ENCODE measurements at regions not wholly inside any gene's neighbourhood (a gene's known extent, or its start where the extent isn't known, plus 50 kb on each side); places are given as distances from the start of the nearest gene placed in this dataset.

DNA sequence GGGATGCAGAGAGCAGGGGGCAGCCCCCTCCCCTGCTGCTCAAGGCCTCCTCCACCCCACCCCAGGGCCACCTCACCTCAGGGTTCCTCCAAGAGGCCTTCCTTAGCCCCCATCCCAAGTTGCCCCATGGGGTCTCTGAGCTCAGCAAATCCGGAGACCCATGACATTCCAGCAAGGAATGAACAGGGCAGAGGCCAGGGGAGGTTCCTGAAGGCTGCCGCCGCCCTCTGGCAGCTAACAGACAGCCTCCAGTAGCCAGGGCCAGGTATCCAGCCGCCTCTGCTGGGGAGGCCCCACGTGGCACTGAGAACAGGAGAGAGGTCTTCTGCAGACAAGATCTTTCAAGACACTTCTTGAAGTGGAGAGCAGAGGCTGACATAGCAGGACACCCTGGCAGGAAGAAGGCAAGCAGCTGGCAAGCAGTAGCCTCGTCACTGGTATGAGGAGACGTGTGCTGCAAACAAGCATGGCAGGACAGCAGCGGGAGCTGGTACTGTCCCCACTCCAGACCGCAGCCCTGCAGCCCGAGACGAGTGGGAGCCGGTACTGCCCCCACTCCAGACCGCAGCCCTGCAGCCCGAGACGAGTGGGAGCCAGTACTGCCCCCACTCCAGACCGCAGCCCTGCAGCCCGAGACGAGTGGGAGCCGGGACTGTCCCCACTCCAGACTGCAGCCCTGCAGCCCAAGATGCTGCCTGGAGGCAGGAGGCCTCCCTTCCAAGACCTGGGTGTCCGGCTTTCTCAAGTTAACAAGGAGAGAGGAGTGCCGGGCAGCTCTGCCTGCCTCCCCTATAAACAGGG is 190.6 kb downstream of the IGLL1 start:
- Histone ChIP-seq H3K9me2 (ENCODE audit: low read depth, low read length) (no peaks in the 10 kb centered on the region), H3F3A (ENCODE audit: insufficient read depth, low read length) (no peaks in the 10 kb centered on the region), H3K4me1 (ENCODE audit: insufficient read depth, low read length, severe bottlenecking) (no peaks in the 10 kb centered on the region), H4K20me1 (ENCODE audit: insufficient read depth, low read length) (no peaks in the 10 kb centered on the region), H3K36me3 (ENCODE audit: insufficient read depth, low read length) (no peaks in the 10 kb centered on the region), H3K9ac (ENCODE audit: low read length) (no peak overlapping the region), H3K4me2 (ENCODE audit: low read length) (no peak overlapping the region), H2AFZ (ENCODE audit: low read length) (no peak overlapping the region), H3K4me3 (ENCODE audit: low read depth, low read length, poor library complexity, severe bottlenecking) (no peak overlapping the region), H3K27me3 (ENCODE audit: insufficient read depth, low read length) (no peaks in the 10 kb centered on the region), H3K79me2 (ENCODE audit: insufficient read depth, low read length) (no peaks in the 10 kb centered on the region), H3K9me3 (ENCODE audit: low read length) (no peaks in the 10 kb centered on the region), H3K27ac (ENCODE audit: low read depth, low read length, poor library complexity, severe bottlenecking) (no peak overlapping the region)
- TF ChIP-seq, protein P1, sequence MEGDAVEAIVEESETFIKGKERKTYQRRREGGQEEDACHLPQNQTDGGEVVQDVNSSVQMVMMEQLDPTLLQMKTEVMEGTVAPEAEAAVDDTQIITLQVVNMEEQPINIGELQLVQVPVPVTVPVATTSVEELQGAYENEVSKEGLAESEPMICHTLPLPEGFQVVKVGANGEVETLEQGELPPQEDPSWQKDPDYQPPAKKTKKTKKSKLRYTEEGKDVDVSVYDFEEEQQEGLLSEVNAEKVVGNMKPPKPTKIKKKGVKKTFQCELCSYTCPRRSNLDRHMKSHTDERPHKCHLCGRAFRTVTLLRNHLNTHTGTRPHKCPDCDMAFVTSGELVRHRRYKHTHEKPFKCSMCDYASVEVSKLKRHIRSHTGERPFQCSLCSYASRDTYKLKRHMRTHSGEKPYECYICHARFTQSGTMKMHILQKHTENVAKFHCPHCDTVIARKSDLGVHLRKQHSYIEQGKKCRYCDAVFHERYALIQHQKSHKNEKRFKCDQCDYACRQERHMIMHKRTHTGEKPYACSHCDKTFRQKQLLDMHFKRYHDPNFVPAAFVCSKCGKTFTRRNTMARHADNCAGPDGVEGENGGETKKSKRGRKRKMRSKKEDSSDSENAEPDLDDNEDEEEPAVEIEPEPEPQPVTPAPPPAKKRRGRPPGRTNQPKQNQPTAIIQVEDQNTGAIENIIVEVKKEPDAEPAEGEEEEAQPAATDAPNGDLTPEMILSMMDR (IDR thresholded peaks at IDR 0.05; ENCODE audit: low read length): no peak
- TF ChIP-seq EZH2 (IDR thresholded peaks at IDR 0.05; ENCODE audit: borderline replicate concordance, low read length): no peak

DNA sequence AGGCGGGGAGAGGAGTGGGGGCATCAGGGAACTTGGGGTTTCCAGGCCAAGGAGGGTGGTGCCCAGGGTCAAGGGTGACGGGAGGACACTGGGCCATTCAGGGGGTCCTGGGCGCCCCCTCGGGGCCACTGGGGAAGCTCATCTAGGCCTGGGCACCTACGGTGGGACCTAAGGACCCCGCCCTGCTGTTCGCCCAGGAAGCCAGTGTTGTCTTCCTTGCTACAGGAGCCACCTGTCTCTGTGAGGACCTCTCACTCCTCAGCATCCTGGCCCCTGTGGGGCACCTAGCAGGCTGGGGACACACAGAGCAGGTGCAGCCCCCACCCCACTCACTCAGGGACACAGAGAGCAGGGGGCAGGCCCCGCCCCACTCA is 191.6 kb downstream of the IGLL1 start:
- H3K4me1 ChIP-seq (ENCODE audit: insufficient read depth, low read length, severe bottlenecking): no peaks in the 10 kb centered on the region
- no peaks in the 10 kb centered on the region for H4K20me1 ChIP-seq (ENCODE audit: insufficient read depth, low read length)
- no peaks in the 10 kb centered on the region for H3K36me3 ChIP-seq (ENCODE audit: insufficient read depth, low read length)
- TF ChIP-seq, protein P1 (IDR thresholded peaks at IDR 0.05; ENCODE audit: low read length): no peak
- no peak for TF ChIP-seq EZH2 (IDR thresholded peaks at IDR 0.05; ENCODE audit: borderline replicate concordance, low read length)
- H3K9me2 ChIP-seq (ENCODE audit: low read depth, low read length): no peaks in the 10 kb centered on the region
- H3K27me3 ChIP-seq (ENCODE audit: insufficient read depth, low read length): no peaks in the 10 kb centered on the region
- no peak overlapping the region for H3K4me3 ChIP-seq (ENCODE audit: low read depth, low read length, poor library complexity, severe bottlenecking)
- no peak overlapping the region for H3K9ac ChIP-seq (ENCODE audit: low read length)
- H3K27ac ChIP-seq (ENCODE audit: low read depth, low read length, poor library complexity, severe bottlenecking): no peak overlapping the region
- no peaks in the 10 kb centered on the region for H3K9me3 ChIP-seq (ENCODE audit: low read length)
- no peak overlapping the region for H2AFZ ChIP-seq (ENCODE audit: low read length)
- no peaks in the 10 kb centered on the region for H3K79me2 ChIP-seq (ENCODE audit: insufficient read depth, low read length)
- H3K4me2 ChIP-seq (ENCODE audit: low read length): no peak overlapping the region
- H3F3A ChIP-seq (ENCODE audit: insufficient read depth, low read length): no peaks in the 10 kb centered on the region

DNA sequence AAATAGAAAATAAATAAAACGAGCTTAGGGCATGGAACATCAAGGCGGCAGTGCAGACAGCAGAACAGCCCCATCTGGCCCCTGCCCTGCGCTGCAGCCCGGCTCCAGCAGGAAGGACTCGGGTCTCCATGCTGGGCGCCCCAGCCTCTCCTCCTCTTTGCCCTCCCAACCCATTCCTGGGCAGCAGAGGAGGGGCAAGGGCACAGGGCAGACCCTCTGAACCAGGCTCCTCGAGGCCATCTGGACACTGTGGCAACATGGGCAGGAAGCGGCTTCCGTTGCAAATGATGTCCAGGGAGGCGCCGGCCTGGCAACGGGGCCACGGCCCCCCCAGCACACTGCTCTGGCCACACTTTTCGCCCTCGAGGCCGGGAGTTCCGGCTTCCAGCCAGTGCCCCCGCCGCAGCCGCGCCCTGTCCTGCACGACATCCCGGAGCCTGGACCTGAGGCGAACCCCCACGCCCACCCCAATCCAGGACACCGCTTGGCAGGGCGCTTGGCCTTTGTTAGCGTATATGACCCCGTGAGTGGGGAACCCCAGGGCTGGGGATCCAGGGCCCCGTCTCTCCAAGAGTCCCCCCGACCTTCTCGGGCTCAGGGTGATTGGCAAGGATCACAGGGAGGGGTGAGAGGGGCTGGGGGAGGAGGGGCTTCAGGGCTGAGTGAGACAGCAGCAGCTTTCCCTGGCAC is 192.1 kb downstream of the IGLL1 start:
- Histone ChIP-seq H3K9ac (ENCODE audit: low read length) (no peak overlapping the region), H3K27me3 (ENCODE audit: insufficient read depth, low read length) (no peaks in the 10 kb centered on the region), H4K20me1 (ENCODE audit: insufficient read depth, low read length) (no peaks in the 10 kb centered on the region), H2AFZ (ENCODE audit: low read length) (no peak overlapping the region), H3K36me3 (ENCODE audit: insufficient read depth, low read length) (no peaks in the 10 kb centered on the region), H3K4me1 (ENCODE audit: insufficient read depth, low read length, severe bottlenecking) (no peaks in the 10 kb centered on the region), H3K4me2 (ENCODE audit: low read length) (no peak overlapping the region), H3K4me3 (ENCODE audit: low read depth, low read length, poor library complexity, severe bottlenecking) (no peak overlapping the region), H3K9me2 (ENCODE audit: low read depth, low read length) (no peaks in the 10 kb centered on the region), H3F3A (ENCODE audit: insufficient read depth, low read length) (no peaks in the 10 kb centered on the region), H3K79me2 (ENCODE audit: insufficient read depth, low read length) (no peaks in the 10 kb centered on the region), H3K9me3 (ENCODE audit: low read length) (no peaks in the 10 kb centered on the region), H3K27ac (ENCODE audit: low read depth, low read length, poor library complexity, severe bottlenecking) (no peak overlapping the region)
- TF ChIP-seq EZH2 (IDR thresholded peaks at IDR 0.05; ENCODE audit: borderline replicate concordance, low read length): no peak
- TF ChIP-seq, protein P1 (IDR thresholded peaks at IDR 0.05; ENCODE audit: low read length): no peak

Data from OCI-LY1 (cell line).